HepG2 (cell line): ENCODE measurements at regions not wholly inside any gene's neighbourhood (a gene's known extent, or its start where the extent isn't known, plus 50 kb on each side); places are given as distances from the start of the nearest gene placed in this dataset.

Experiments
- ATAC-seq: fragments of 200-7000 bp; cut with Tn5 transposase; 3 replicates; pipeline ENCODE4 v1.9.1; 2020; ENCODE audit warnings: mild to moderate bottlenecking, moderate library complexity
- BruUV-seq: library from RNA; stranded (reverse); fragments of 400-500 nt; replicated peaks from 2 replicates; lab custom pipeline; 2021; lab: Mats Ljungman, UMichigan
- CTCF ChIA-PET: fragments of 300-600 bp; formaldehyde crosslinking; extraction: SDS; loops from one replicate; lab custom pipeline; 2021; ENCODE audit warnings: low total read pairs, inconsistent platforms, low intra/inter-chr PET ratio; lab: Yijun Ruan, JAX
- POLR2A ChIA-PET: fragments of 350-600 bp; sonication (Branson Sonifier 250); formaldehyde crosslinking; loops from one replicate; lab custom pipeline; 2020; ENCODE audit warnings: antibody characterized with exemption, inconsistent platforms; lab: Yijun Ruan, JAX
- DNase-seq: peaks from one replicate; pipeline ENCODE4 v3.0.0-alpha.2; 2015; ENCODE audit warnings: low spot score
- FAIRE-seq: peaks from 3 replicates; lab custom pipeline; 2011; peaks lifted over from hg19 to GRCh38; lab: Jason Lieb, UNC
- H2AFZ ChIP-seq: one replicate; pipeline ENCODE4 v1.6.1; 2011; ENCODE audit warnings: low read length, inconsistent platforms
- H3K27ac ChIP-seq: fragments of 300-600 bp; 3 replicates; pipeline ENCODE4 v1.8.0; 2011; ENCODE audit warnings: mixed run types, mild to moderate bottlenecking, mixed read lengths, low read length, inconsistent platforms; ENCODE audit not compliant: insufficient read depth; ENCODE audit errors: extremely low read length
- H3K27me3 ChIP-seq, 2 experiments: fragments of 200-600 bp in 1 of 2; 2 replicates in 1 of 2; 3 replicates in 1 of 2; pipeline versions ENCODE4 v1.6.0 to v1.8.0; 2011; ENCODE audit warnings: low read length in 2 of 2, mild to moderate bottlenecking in 2 of 2, moderate library complexity in 2 of 2, inconsistent platforms in 1 of 2; ENCODE audit not compliant: insufficient read depth in 2 of 2, control insufficient read depth in 1 of 2
- H3K36me3 ChIP-seq, 2 experiments: fragments of 200-600 bp in 1 of 2; replicated peaks in 1 of 2; 2 replicates in 1 of 2; 3 replicates in 1 of 2; pipeline versions ENCODE4 v1.5.1 to v1.8.0; 2011; ENCODE audit warnings: low read length in 2 of 2, inconsistent platforms in 1 of 2; ENCODE audit not compliant: insufficient read depth in 2 of 2, control insufficient read depth in 1 of 2
- H3K4me1 ChIP-seq: 2 replicates; pipeline ENCODE4 v1.5.1; 2012; ENCODE audit warnings: low read length, inconsistent platforms; ENCODE audit not compliant: insufficient read depth
- H3K4me2 ChIP-seq: 2 replicates; pipeline ENCODE4 v1.6.0; 2011; ENCODE audit warnings: low read depth, low read length, inconsistent platforms
- H3K4me3 ChIP-seq, 3 experiments: fragments of 200-600 bp in 1 of 3; sonication (generic), shearing (Covaris generic) in 1 of 3; replicated peaks in 1 of 3; 2 replicates each; pipeline ENCODE4 v1.5.1; 2011 to 2016; ENCODE audit warnings: low read length in 3 of 3, inconsistent platforms in 2 of 3, low read depth in 2 of 3, mild to moderate bottlenecking in 2 of 3, control low read depth in 1 of 3, mixed read lengths in 1 of 3; ENCODE audit not compliant: insufficient read depth in 1 of 3
- H3K79me2 ChIP-seq: one replicate; pipeline ENCODE4 v1.6.1; 2011; ENCODE audit warnings: low read length, inconsistent platforms; ENCODE audit not compliant: insufficient read depth
- H3K9ac ChIP-seq: 2 replicates; pipeline ENCODE4 v1.6.0; 2011; ENCODE audit warnings: mild to moderate bottlenecking, low read depth, low read length, inconsistent platforms; ENCODE audit not compliant: insufficient read depth
- H3K9me3 ChIP-seq: 2 replicates; pipeline ENCODE4 v1.5.1; 2012; ENCODE audit warnings: mild to moderate bottlenecking, low read length
- H4K20me1 ChIP-seq: 2 replicates; pipeline ENCODE4 v1.6.0; 2011; ENCODE audit warnings: inconsistent platforms, mild to moderate bottlenecking, low read length, moderate library complexity; ENCODE audit not compliant: insufficient read depth
- ASH2L ChIP-seq: fragments of 300-600, 200-600 bp; sonication (generic); IDR thresholded peaks from 2 replicates; pipeline ENCODE4 v1.7.0; 2017; ENCODE audit warnings: low read depth, mild to moderate bottlenecking, moderate library complexity, mixed read lengths, low read length; ENCODE audit not compliant: insufficient read length
- BATF2 ChIP-seq: sonication (generic); formaldehyde crosslinking; IDR thresholded peaks from 2 replicates; pipeline ENCODE4 v1.8.0; 2022; ENCODE audit warnings: mild to moderate bottlenecking, missing genetic modification reagents, moderate library complexity
- CBX1 ChIP-seq: IDR thresholded peaks from one replicate; pipeline ENCODE4 v1.6.1; 2016; ENCODE audit warnings: antibody characterized with exemption, low read depth
- KDM2A ChIP-seq: sonication (generic); formaldehyde crosslinking; IDR thresholded peaks from 2 replicates; pipeline ENCODE4 v1.4.0; 2020; ENCODE audit warnings: low read depth, missing genetic modification reagents, borderline replicate concordance
- MAFF ChIP-seq: IDR thresholded peaks from 2 replicates; pipeline ENCODE4 v1.6.1; 2011; ENCODE audit warnings: low read depth, low read length, improper control_type of control experiment
- MAX ChIP-seq: IDR thresholded peaks from 2 replicates; pipeline ENCODE4 v1.6.1; 2012; ENCODE audit warnings: inconsistent platforms
- MIER3 ChIP-seq: IDR thresholded peaks from 2 replicates; pipeline ENCODE4 v1.6.1; 2016; ENCODE audit warnings: missing compliant biosample characterization, borderline replicate concordance
- TMF1 ChIP-seq: sonication (generic); formaldehyde crosslinking; IDR thresholded peaks from 2 replicates; pipeline ENCODE4 v1.8.1; 2022; ENCODE audit warnings: low read depth, missing genetic modification reagents
- USF2 ChIP-seq, 2 experiments: sonication (generic) in 1 of 2; formaldehyde crosslinking in 1 of 2; IDR thresholded peaks; 2 replicates each; pipeline versions ENCODE4 v1.5.1 to v1.6.1; 2011 to 2020; ENCODE audit warnings: borderline replicate concordance in 1 of 2, low read depth in 1 of 2, low read length in 1 of 2, mild to moderate bottlenecking in 1 of 2, missing genetic modification reagents in 1 of 2, moderate library complexity in 1 of 2
- ZMAT5 ChIP-seq: sonication (generic); formaldehyde crosslinking; IDR thresholded peaks from 2 replicates; pipeline ENCODE4 v1.5.0; 2020; ENCODE audit warnings: mild to moderate bottlenecking, low read depth, missing genetic modification reagents, borderline replicate concordance
- ZNF121 ChIP-seq: sonication (generic); formaldehyde crosslinking; IDR thresholded peaks from 2 replicates; pipeline ENCODE4 v1.5.0; 2020; ENCODE audit warnings: mild to moderate bottlenecking, missing genetic modification reagents
- ZNF3 ChIP-seq: IDR thresholded peaks from 2 replicates; pipeline ENCODE4 v1.7.0; 2017; ENCODE audit warnings: inconsistent platforms
- ZNF350 ChIP-seq: sonication (generic); formaldehyde crosslinking; IDR thresholded peaks from 2 replicates; pipeline ENCODE4 v1.4.0; 2020; ENCODE audit warnings: mild to moderate bottlenecking, low read depth, missing genetic modification reagents, borderline replicate concordance
- ZNF468 ChIP-seq: sonication (generic); formaldehyde crosslinking; IDR thresholded peaks from 2 replicates; pipeline ENCODE4 v1.8.0; 2022; ENCODE audit warnings: mild to moderate bottlenecking, moderate library complexity, missing genetic modification reagents
- ZNF484 ChIP-seq: sonication (generic); formaldehyde crosslinking; IDR thresholded peaks from 2 replicates; pipeline ENCODE4 v1.5.1; 2020; ENCODE audit warnings: mild to moderate bottlenecking, low read depth, missing genetic modification reagents, borderline replicate concordance
- ZNF614 ChIP-seq: IDR thresholded peaks from 2 replicates; pipeline ENCODE4 v1.6.1; 2018; ENCODE audit warnings: missing biosample characterization, missing genetic modification reagents, inconsistent platforms, borderline replicate concordance
- ZNF792 ChIP-seq: IDR thresholded peaks from 2 replicates; pipeline ENCODE4 v1.6.1; 2016
- ZSCAN5A ChIP-seq: sonication (generic); formaldehyde crosslinking; IDR thresholded peaks from 2 replicates; pipeline ENCODE4 v1.8.0; 2022; ENCODE audit warnings: mild to moderate bottlenecking, missing genetic modification reagents, borderline replicate concordance
- WGBS: methylation state at CpG from one replicate; pipeline ENCODE4 v1.1.6; 2017; ENCODE audit warnings: low lambda C conversion rate; 5-methylcytosine and 5-hydroxymethylcytosine counted together
- in situ Hi-C: cut with HindIII; loops from 2 replicates; pipeline ENCODE4 v1.10.0; 2017; ENCODE audit warnings: low pct_unique_long_range_greater_than_20kb; ENCODE audit not compliant: extremely low pct_ligation_motif_present
- intact Hi-C: fragments of 100-400 bp; cut with micrococcal nuclease; formaldehyde crosslinking; loops from one replicate; pipeline ENCODE4 v1.10.0; 2022; ENCODE audit not compliant: unreplicated experiment
- TF ChIP-seq, protein P1 (sequence below): sonication (generic); formaldehyde crosslinking; IDR thresholded peaks from 2 replicates; pipeline ENCODE4 v1.5.0; 2020; ENCODE audit warnings: mild to moderate bottlenecking, missing genetic modification reagents
- TF ChIP-seq, protein P2 (sequence below): IDR thresholded peaks from 2 replicates; pipeline ENCODE4 v1.6.1; 2016; ENCODE audit warnings: mild to moderate bottlenecking, missing biosample characterization, missing genetic modification reagents

GRCh38 chr10:8445353-8445752 is 390.9 kb downstream of the GATA3 start:
- Histone ChIP-seq H3K36me3 (no peaks in the 10 kb centered on the region), H3K79me2 (no peaks in the 10 kb centered on the region), H3K27me3 (no peaks in the 10 kb centered on the region), H3K9ac (no peak overlapping the region), H4K20me1 (no peaks in the 10 kb centered on the region), H3K4me3 (no peak overlapping the region), H3K4me2 (no peak overlapping the region), H3K4me1 (no peaks in the 10 kb centered on the region), H2AFZ (no peak overlapping the region), H3K27ac (no peak overlapping the region), H3K9me3 (no peaks in the 10 kb centered on the region)
- DNase-seq (no peak), FAIRE-seq (no peak), ATAC-seq (no peak)
- in situ Hi-C loops (no loop called here), intact Hi-C loops (no loop called here)
- POLR2A ChIA-PET, result no interaction called here
- BruUV-seq, result no TSS peak
- CTCF ChIA-PET, result no interaction called here
- WGBS, result 0% methylated on average over 1 of the region's 1 CpG
- TF ChIP-seq ZNF792, result no peak
- no peak for TF ChIP-seq KDM2A
- TF ChIP-seq BATF2, result no peak
- TF ChIP-seq ZNF484 (CRISPR knock-in tag), result no peak
- TF ChIP-seq ASH2L, result no peak
- TF ChIP-seq, protein P1, sequence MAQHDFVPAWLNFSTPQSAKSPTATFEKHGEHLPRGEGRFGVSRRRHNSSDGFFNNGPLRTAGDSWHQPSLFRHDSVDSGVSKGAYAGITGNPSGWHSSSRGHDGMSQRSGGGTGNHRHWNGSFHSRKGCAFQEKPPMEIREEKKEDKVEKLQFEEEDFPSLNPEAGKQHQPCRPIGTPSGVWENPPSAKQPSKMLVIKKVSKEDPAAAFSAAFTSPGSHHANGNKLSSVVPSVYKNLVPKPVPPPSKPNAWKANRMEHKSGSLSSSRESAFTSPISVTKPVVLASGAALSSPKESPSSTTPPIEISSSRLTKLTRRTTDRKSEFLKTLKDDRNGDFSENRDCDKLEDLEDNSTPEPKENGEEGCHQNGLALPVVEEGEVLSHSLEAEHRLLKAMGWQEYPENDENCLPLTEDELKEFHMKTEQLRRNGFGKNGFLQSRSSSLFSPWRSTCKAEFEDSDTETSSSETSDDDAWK (CRISPR knock-in tag), result no peak
- TF ChIP-seq ZMAT5 (CRISPR knock-in tag), result no peak
- TF ChIP-seq CBX1, result no peak
- TF ChIP-seq TMF1, result no peak
- no peak for TF ChIP-seq ZNF121 (CRISPR knock-in tag)
- TF ChIP-seq MIER3 (CRISPR knock-in tag), result no peak
- no peak for TF ChIP-seq MAFF
- no peak for TF ChIP-seq ZSCAN5A
- no peak for TF ChIP-seq MAX
- TF ChIP-seq, protein P2, sequence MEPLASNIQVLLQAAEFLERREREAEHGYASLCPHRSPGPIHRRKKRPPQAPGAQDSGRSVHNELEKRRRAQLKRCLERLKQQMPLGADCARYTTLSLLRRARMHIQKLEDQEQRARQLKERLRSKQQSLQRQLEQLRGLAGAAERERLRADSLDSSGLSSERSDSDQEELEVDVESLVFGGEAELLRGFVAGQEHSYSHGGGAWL (CRISPR knock-in tag), result no peak
- no peak for TF ChIP-seq ZNF468 (CRISPR knock-in tag)
- no peak for TF ChIP-seq ZNF614 (CRISPR knock-in tag)
- TF ChIP-seq USF2 (IDR thresholded peaks at IDR 0.05; ENCODE audit: low read depth, low read length), result no peak
- TF ChIP-seq USF2 (CRISPR knock-in tag; IDR thresholded peaks at IDR 0.05; ENCODE audit: borderline replicate concordance), result no peak
- no peak for TF ChIP-seq ZNF3 (CRISPR knock-in tag)
- no peak for TF ChIP-seq ZNF350 (CRISPR knock-in tag)
- TF ChIP-seq, all 625 proteins: peak for 0
